SK-N-MC (cell line): ENCODE measurements at regions not wholly inside any gene's neighbourhood (a gene's known extent, or its start where the extent isn't known, plus 50 kb on each side); places are given as distances from the start of the nearest gene placed in this dataset.

Experiments
- EZH2 ChIP-seq: fragments of 200-600 bp; sonication (generic); IDR thresholded peaks from one replicate; pipeline ENCODE4 v1.6.1; 2017; ENCODE audit warnings: antibody characterized with exemption
- FOXP2 ChIP-seq: optimal IDR thresholded peaks from 2 replicates; pipeline ENCODE3; 2011; ENCODE audit warnings: mild to moderate bottlenecking, moderate library complexity; ENCODE audit not compliant: insufficient read depth; ENCODE audit errors: extremely low read length, control extremely low read depth
- POLR2AphosphoS5 ChIP-seq: IDR thresholded peaks from 2 replicates; pipeline ENCODE4 v1.6.1; 2012; ENCODE audit warnings: mild to moderate bottlenecking, low read depth, low read length, borderline replicate concordance

DNA sequence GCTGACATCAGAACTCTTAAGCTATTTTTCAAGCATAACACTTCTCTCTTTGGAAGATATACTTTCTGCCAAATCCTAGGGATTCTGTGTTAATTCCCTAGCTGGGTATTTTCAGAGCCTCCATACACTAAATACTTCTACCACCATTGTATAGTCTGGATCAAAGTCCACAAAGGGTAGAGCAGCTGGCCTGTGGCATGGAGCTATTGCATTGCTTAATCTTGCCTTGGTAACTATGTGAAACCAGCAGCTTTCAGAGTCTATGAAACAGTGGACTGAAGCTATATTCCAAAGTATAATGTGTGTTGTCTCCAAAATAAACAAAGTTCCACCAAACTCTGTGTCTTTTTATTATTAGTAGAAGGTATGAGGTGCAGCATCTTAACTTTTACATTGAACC lies 296.9 kb upstream of the CDH19 start:
- TF ChIP-seq EZH2 (no peak), POLR2AphosphoS5 (no peak), FOXP2 (no peak)
